ENCODE measurements at regions not wholly inside any gene's neighbourhood (a gene's known extent, or its start where the extent isn't known, plus 50 kb on each side); places are given as distances from the start of the nearest gene placed in this dataset.

GRCh38 chr12:24759155-24759554, 189.7 kb downstream of the BCAT1 start:
- no peak overlapping the region for H3K4me3 ChIP-seq (ENCODE audit: low read depth, low read length)
- no peak for TF ChIP-seq CTCF (conservative IDR thresholded peaks at IDR 0.05; ENCODE audit: low read depth, low read length)
- DNase-seq (ENCODE audit: low read depth): peak; percentile 69

GRCh38 chr12:24756479-24757024, 192.3 kb downstream of the BCAT1 start:
- no peak overlapping the region for H3K4me3 ChIP-seq (ENCODE audit: low read depth, low read length)
- no peak for DNase-seq (ENCODE audit: low read depth)
- no peak for TF ChIP-seq CTCF (conservative IDR thresholded peaks at IDR 0.05; ENCODE audit: low read depth, low read length)

GRCh38 chr12:24754690-24755638, 193.9 kb downstream of the BCAT1 start:
- no peak overlapping the region for H3K4me3 ChIP-seq (ENCODE audit: low read depth, low read length)
- DNase-seq (ENCODE audit: low read depth): peak; percentile 92
- TF ChIP-seq CTCF (conservative IDR thresholded peaks at IDR 0.05; ENCODE audit: low read depth, low read length): no peak

GRCh38 chr12:24752763-24753462, 196.0 kb downstream of the BCAT1 start:
- DNase-seq (ENCODE audit: low read depth): no peak
- no peak for TF ChIP-seq CTCF (conservative IDR thresholded peaks at IDR 0.05; ENCODE audit: low read depth, low read length)
- no peak overlapping the region for H3K4me3 ChIP-seq (ENCODE audit: low read depth, low read length)

- no peak for TF ChIP-seq CTCF (conservative IDR thresholded peaks at IDR 0.05; ENCODE audit: low read depth, low read length)
- DNase-seq (ENCODE audit: low read depth): peak; percentile 62
- H3K4me3 ChIP-seq (ENCODE audit: low read depth, low read length): no peak overlapping the region
Observed at GRCh38 chr12:24751181-24751580, 197.7 kb downstream of the BCAT1 start.

GRCh38 chr12:24750263-24750662, 198.6 kb downstream of the BCAT1 start:
- TF ChIP-seq CTCF (conservative IDR thresholded peaks at IDR 0.05; ENCODE audit: low read depth, low read length): no peak
- no peak for DNase-seq (ENCODE audit: low read depth)

More at GRCh38 chr12:24750263-24750662, 198.6 kb downstream of the BCAT1 start:
- no peak overlapping the region for H3K4me3 ChIP-seq (ENCODE audit: low read depth, low read length)

Measured in choroid plexus epithelial cell (primary cell).